Keratinocyte (primary cell): ENCODE measurements at regions not wholly inside any gene's neighbourhood (a gene's known extent, or its start where the extent isn't known, plus 50 kb on each side); places are given as distances from the start of the nearest gene placed in this dataset.

ENCODE experiments used
- DNase-seq: peaks from one replicate; pipeline ENCODE4 v3.0.0-alpha.2; 2011; ENCODE audit warnings: low read depth, missing footprints, low spot score
- FAIRE-seq: peaks from 2 replicates; lab custom pipeline; 2011; peaks lifted over from hg19 to GRCh38; lab: Jason Lieb, UNC
- H2AFZ ChIP-seq: 2 replicates; pipeline ENCODE4 v1.6.0; 2012; ENCODE audit warnings: low read length, control low read depth, inconsistent platforms; ENCODE audit not compliant: control insufficient read depth
- H3K27ac ChIP-seq: 2 replicates; pipeline ENCODE4 v1.5.1; 2011; ENCODE audit warnings: low read length; ENCODE audit not compliant: control insufficient read depth, insufficient read depth
- H3K27me3 ChIP-seq: 3 replicates; pipeline ENCODE4 v1.6.0; 2011; ENCODE audit warnings: low read length; ENCODE audit not compliant: control insufficient read depth, insufficient read depth; ENCODE audit errors: extremely low read depth
- H3K36me3 ChIP-seq, 2 experiments: 2 replicates in 1 of 2; 3 replicates in 1 of 2; pipeline ENCODE4 v1.5.1; 2011; ENCODE audit warnings: low read length in 2 of 2, mild to moderate bottlenecking in 1 of 2; ENCODE audit not compliant: control insufficient read depth in 2 of 2, insufficient read depth in 2 of 2; ENCODE audit errors: extremely low read depth in 1 of 2
- H3K4me1 ChIP-seq: 3 replicates; pipeline ENCODE4 v1.5.1; 2011; ENCODE audit warnings: low read length; ENCODE audit not compliant: control insufficient read depth, insufficient read depth; ENCODE audit errors: extremely low read depth
- H3K4me2 ChIP-seq: 3 replicates; pipeline ENCODE4 v1.6.0; 2011; ENCODE audit warnings: low read depth, low read length; ENCODE audit not compliant: control insufficient read depth, insufficient read depth; ENCODE audit errors: extremely low read depth
- H3K4me3 ChIP-seq, 3 experiments: fragments of 200-600 bp in 1 of 3; sonication (generic) in 1 of 3; 2 replicates in 2 of 3; 3 replicates in 1 of 3; pipeline ENCODE4 v1.5.1; 2011 to 2016; ENCODE audit warnings: low read length in 3 of 3, mild to moderate bottlenecking in 3 of 3, control low read depth in 2 of 3, inconsistent platforms in 1 of 3, low read depth in 1 of 3, mixed read lengths in 1 of 3, mixed run types in 1 of 3, moderate library complexity in 1 of 3; ENCODE audit not compliant: control insufficient read depth in 2 of 3, insufficient read depth in 2 of 3; ENCODE audit errors: extremely low read depth in 1 of 3
- H3K79me2 ChIP-seq: 2 replicates; pipeline ENCODE4 v1.6.0; 2012; ENCODE audit warnings: low read length; ENCODE audit not compliant: control insufficient read depth, insufficient read depth
- H3K9ac ChIP-seq: 3 replicates; pipeline ENCODE4 v1.6.0; 2011; ENCODE audit warnings: low read length; ENCODE audit not compliant: control insufficient read depth, insufficient read depth; ENCODE audit errors: extremely low read depth
- H3K9me1 ChIP-seq: 3 replicates; pipeline ENCODE4 v1.6.0; 2011; ENCODE audit warnings: low read length; ENCODE audit not compliant: control insufficient read depth, insufficient read depth; ENCODE audit errors: extremely low read depth
- H3K9me3 ChIP-seq: 2 replicates; pipeline ENCODE4 v1.5.1; 2012; ENCODE audit warnings: low read depth, low read length; ENCODE audit not compliant: control insufficient read depth
- H4K20me1 ChIP-seq: 3 replicates; pipeline ENCODE4 v1.6.0; 2011; ENCODE audit warnings: low read length; ENCODE audit not compliant: control insufficient read depth, insufficient read depth; ENCODE audit errors: extremely low read depth
- CTCF ChIP-seq, 3 experiments: IDR thresholded peaks in 1 of 3; conservative IDR thresholded peaks in 1 of 3; optimal IDR thresholded peaks in 1 of 3; 2 replicates in 2 of 3; 3 replicates in 1 of 3; pipeline versions ENCODE3 to v1.5.1; 2011; ENCODE audit warnings: low read length in 3 of 3, mild to moderate bottlenecking in 3 of 3, moderate library complexity in 2 of 3, control low read depth in 1 of 3, inconsistent platforms in 1 of 3; ENCODE audit not compliant: insufficient read depth in 2 of 3; ENCODE audit errors: extremely low read depth in 1 of 3
- EZH2 ChIP-seq: IDR thresholded peaks from one replicate; pipeline ENCODE4 v1.6.1; 2012; ENCODE audit warnings: inconsistent platforms, mild to moderate bottlenecking, low read length, moderate library complexity
- dilution Hi-C: fragments of 300-500 bp; cut with MboI; formaldehyde crosslinking; loops from one replicate; pipeline ENCODE4 v1.7.0; 2020; ENCODE audit warnings: low sequenced_read_pairs; ENCODE audit not compliant: extremely low pct_ligation_motif_present

- no peaks in the 10 kb centered on the region for H3K79me2 ChIP-seq
- peaks cover 0 to 2% of the 10 kb centered on the region in 2 experiments for H3K36me3 ChIP-seq
- no peaks in the 10 kb centered on the region for H3K9me3 ChIP-seq
- FAIRE-seq (no peak), DNase-seq (no peak)
- no peak overlapping the region for H3K4me3 ChIP-seq
- no peak overlapping the region for H3K9ac ChIP-seq
- H3K27me3 ChIP-seq, result no peaks in the 10 kb centered on the region
- no peak overlapping the region for H3K27ac ChIP-seq
- no peaks in the 10 kb centered on the region for H3K9me1 ChIP-seq
- dilution Hi-C loops, result no loop called here
- H3K4me1 ChIP-seq, result peaks cover 37% of the 10 kb centered on the region
- TF ChIP-seq EZH2 (no peak), CTCF (optimal IDR thresholded peaks at IDR 0.05 in 1 of 3, IDR thresholded peaks at IDR 0.05 in 1 of 3, conservative IDR thresholded peaks at IDR 0.05 in 1 of 3; ENCODE audit: extremely low read depth in 1 of 3, insufficient read depth in 2 of 3, low read length in 3 of 3) (no peak)
- no peaks in the 10 kb centered on the region for H4K20me1 ChIP-seq
- H2AFZ ChIP-seq, result no peak overlapping the region
- H3K4me2 ChIP-seq, result no peak overlapping the region
These were observed 134.8 kb upstream of the ARHGAP5 start for GRCh38 chr14:31942166-31942841.

- TF ChIP-seq EZH2 (no peak), CTCF (optimal IDR thresholded peaks at IDR 0.05 in 1 of 3, IDR thresholded peaks at IDR 0.05 in 1 of 3, conservative IDR thresholded peaks at IDR 0.05 in 1 of 3; ENCODE audit: extremely low read depth in 1 of 3, insufficient read depth in 2 of 3, low read length in 3 of 3) (no peak)
- Histone ChIP-seq H3K27ac (no peak overlapping the region), H3K79me2 (no peaks in the 10 kb centered on the region), H3K4me2 (no peak overlapping the region), H3K4me1 (peaks cover 40% of the 10 kb centered on the region), H2AFZ (no peak overlapping the region), H3K36me3 (peaks cover 0 to 2% of the 10 kb centered on the region in 2 experiments), H3K9ac (no peak overlapping the region), H3K27me3 (no peaks in the 10 kb centered on the region), H3K4me3 (no peak overlapping the region), H3K9me3 (no peaks in the 10 kb centered on the region), H3K9me1 (no peaks in the 10 kb centered on the region), H4K20me1 (no peaks in the 10 kb centered on the region)
- dilution Hi-C loops, result no loop called here
- no peak for FAIRE-seq
- DNase-seq, result no peak
These were observed 133.8 kb upstream of the ARHGAP5 start for GRCh38 chr14:31943217-31943799.
